NT2/D1 (cell line): ENCODE measurements at regions not wholly inside any gene's neighbourhood (a gene's known extent, or its start where the extent isn't known, plus 50 kb on each side); places are given as distances from the start of the nearest gene placed in this dataset.

Experiments used
- DNase-seq: peaks from one replicate; pipeline ENCODE4 v3.0.0-alpha.2; 2011; ENCODE audit warnings: low read depth, low spot score
- H3K27me3 ChIP-seq: 2 replicates; pipeline ENCODE4 v1.6.0; 2011; ENCODE audit warnings: mild to moderate bottlenecking; ENCODE audit not compliant: insufficient read length, insufficient read depth
- H3K36me3 ChIP-seq: 2 replicates; pipeline ENCODE4 v1.6.1; 2011; ENCODE audit warnings: mild to moderate bottlenecking, low read length, mixed read lengths; ENCODE audit not compliant: insufficient read depth, insufficient read length
- H3K4me1 ChIP-seq: 2 replicates; pipeline ENCODE4 v1.5.1; 2011; ENCODE audit not compliant: insufficient read depth, insufficient read length
- H3K4me3 ChIP-seq: 2 replicates; pipeline ENCODE4 v1.5.1; 2011; ENCODE audit warnings: low read depth; ENCODE audit not compliant: insufficient read length
- H3K9ac ChIP-seq: 2 replicates; pipeline ENCODE4 v1.6.0; 2011; ENCODE audit warnings: low read depth; ENCODE audit not compliant: insufficient read length
- H3K9me3 ChIP-seq: 2 replicates; pipeline ENCODE4 v1.5.1; 2011; ENCODE audit warnings: mild to moderate bottlenecking, low read length; ENCODE audit not compliant: insufficient read depth
- SUZ12 ChIP-seq: IDR thresholded peaks from 2 replicates; pipeline ENCODE4 v1.6.1; 2011; ENCODE audit not compliant: insufficient read length, insufficient read depth; ENCODE audit errors: extremely low read depth
- YY1 ChIP-seq: IDR thresholded peaks from 2 replicates; pipeline ENCODE4 v1.6.1; 2011; ENCODE audit not compliant: insufficient read length, insufficient read depth
- ZNF274 ChIP-seq: IDR thresholded peaks from 2 replicates; pipeline ENCODE4 v1.6.1; 2011; ENCODE audit warnings: mild to moderate bottlenecking, low read depth, low read length

DNA sequence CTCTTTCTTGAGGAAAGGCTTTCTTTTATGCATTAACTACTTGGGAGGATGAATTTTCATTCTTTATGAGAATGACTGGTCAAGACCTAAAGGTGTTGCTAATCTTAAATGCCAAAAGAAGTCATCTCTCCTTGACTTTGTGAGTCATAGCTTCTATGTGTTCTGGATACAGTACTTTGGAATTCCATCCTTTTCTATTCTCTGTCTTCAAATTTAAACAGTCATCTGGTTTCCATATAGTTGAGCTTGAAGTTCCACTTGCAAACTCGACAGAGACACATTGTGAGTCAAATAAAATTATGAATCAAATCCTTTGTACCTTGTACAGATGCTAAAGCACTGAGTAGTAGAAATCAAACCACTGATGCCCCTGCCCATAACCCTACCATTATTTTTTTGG is 271.9 kb upstream of the PMFBP1 start:
- DNase-seq = no peak

GRCh38 chr16:72442385-72443158 is 270.6 kb upstream of the PMFBP1 start:
- Histone ChIP-seq H3K4me1 (no peaks in the 10 kb centered on the region), H3K9me3 (peaks cover 13% of the 10 kb centered on the region), H3K27me3 (no peaks in the 10 kb centered on the region), H3K4me3 (no peak overlapping the region), H3K9ac (no peak overlapping the region), H3K36me3 (no peaks in the 10 kb centered on the region)
- no peak for DNase-seq
- no peak for TF ChIP-seq YY1
- TF ChIP-seq SUZ12 = no peak
- no peak for TF ChIP-seq ZNF274

More for the DNA sequence above, 271.9 kb upstream of the PMFBP1 start:
- no peak for TF ChIP-seq SUZ12
- TF ChIP-seq YY1 = no peak
- TF ChIP-seq ZNF274 = no peak
- Histone ChIP-seq H3K9me3 (peaks cover 16% of the 10 kb centered on the region), H3K9ac (no peak overlapping the region), H3K27me3 (no peaks in the 10 kb centered on the region), H3K36me3 (no peaks in the 10 kb centered on the region), H3K4me1 (no peaks in the 10 kb centered on the region), H3K4me3 (no peak overlapping the region)

- Histone ChIP-seq H3K9me3 (peaks cover 39% of the 10 kb centered on the region), H3K4me3 (no peak overlapping the region), H3K36me3 (no peaks in the 10 kb centered on the region), H3K9ac (no peak overlapping the region), H3K27me3 (no peaks in the 10 kb centered on the region), H3K4me1 (no peaks in the 10 kb centered on the region)
- TF ChIP-seq YY1 (no peak), SUZ12 (no peak), ZNF274 (no peak)
- DNase-seq = no peak
These were observed 265.9 kb upstream of the PMFBP1 start for GRCh38 chr16:72437891-72438290.

- Histone ChIP-seq H3K4me1 (no peaks in the 10 kb centered on the region), H3K9ac (no peak overlapping the region), H3K4me3 (no peak overlapping the region), H3K27me3 (no peaks in the 10 kb centered on the region), H3K9me3 (peaks cover 28% of the 10 kb centered on the region), H3K36me3 (no peaks in the 10 kb centered on the region)
- peak; percentile 3 for DNase-seq
- TF ChIP-seq ZNF274 (no peak), YY1 (no peak), SUZ12 (no peak)
These were observed 262.2 kb upstream of the PMFBP1 start for GRCh38 chr16:72434159-72434558.

DNA sequence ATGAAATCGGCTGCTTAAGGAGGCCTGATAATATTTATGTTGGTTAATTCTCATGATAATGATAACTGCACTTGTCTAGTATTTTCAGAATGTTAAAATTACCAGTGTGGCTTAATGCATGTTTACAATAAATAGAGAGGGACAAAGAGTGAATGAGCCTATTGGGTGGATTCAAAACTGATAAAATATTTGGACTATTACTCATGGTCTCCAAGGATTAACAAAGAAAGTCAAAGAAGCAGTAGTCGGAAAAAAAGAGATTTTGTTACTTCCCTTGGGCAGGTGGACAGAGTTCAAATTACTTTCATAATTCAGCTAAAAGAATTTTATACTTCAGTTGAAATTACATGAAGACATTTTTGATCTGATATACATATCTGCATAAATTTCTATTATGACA is 258.2 kb upstream of the PMFBP1 start:
- Histone ChIP-seq H3K4me1 (no peaks in the 10 kb centered on the region), H3K36me3 (peaks cover 6% of the 10 kb centered on the region), H3K4me3 (no peak overlapping the region), H3K9ac (no peak overlapping the region), H3K9me3 (peaks cover 23% of the 10 kb centered on the region), H3K27me3 (no peaks in the 10 kb centered on the region)
- TF ChIP-seq ZNF274 (no peak), SUZ12 (no peak), YY1 (no peak)
- no peak for DNase-seq

- TF ChIP-seq ZNF274 (no peak), YY1 (no peak), SUZ12 (no peak)
- Histone ChIP-seq H3K4me1 (no peaks in the 10 kb centered on the region), H3K9me3 (peaks cover 22% of the 10 kb centered on the region), H3K9ac (no peak overlapping the region), H3K4me3 (no peak overlapping the region), H3K27me3 (no peaks in the 10 kb centered on the region), H3K36me3 (peaks cover 6% of the 10 kb centered on the region)
- no peak for DNase-seq
These were observed 257.7 kb upstream of the PMFBP1 start for GRCh38 chr16:72429671-72430081.

DNA sequence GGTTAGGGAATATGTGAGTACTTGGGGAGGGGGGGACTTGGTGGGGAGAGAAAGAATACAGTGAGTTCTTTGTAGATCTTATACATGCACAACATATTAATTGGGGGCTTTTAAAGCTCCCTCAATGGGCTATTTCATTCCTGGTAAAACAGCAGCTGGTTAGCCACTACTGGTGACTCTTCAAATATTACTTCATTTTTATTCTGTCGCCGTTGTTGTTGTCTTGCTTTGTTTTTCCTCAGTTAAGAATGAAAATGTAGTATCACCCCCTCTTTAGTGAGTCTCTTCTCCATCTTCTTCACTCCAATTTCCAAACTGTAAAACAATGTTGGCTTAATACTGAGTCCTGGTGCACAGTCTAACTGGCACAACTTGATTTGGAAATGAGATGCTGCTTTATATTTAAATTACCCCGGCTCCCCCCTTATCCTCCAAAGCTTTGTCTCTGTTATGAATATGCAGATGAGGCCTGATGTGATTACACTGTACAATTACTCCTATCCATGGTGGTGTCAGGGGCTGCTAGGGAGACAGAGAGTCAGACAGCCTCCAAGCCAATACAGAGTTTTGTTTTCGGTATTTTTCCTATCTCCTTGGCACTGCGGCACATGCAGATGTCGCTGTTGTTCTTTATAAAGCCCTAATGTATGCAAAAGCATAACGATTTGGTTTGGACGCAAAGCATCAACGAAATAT is 256.9 kb upstream of the PMFBP1 start:
- Histone ChIP-seq H3K9ac (no peak overlapping the region), H3K27me3 (no peaks in the 10 kb centered on the region), H3K4me1 (no peaks in the 10 kb centered on the region)

More for the DNA sequence above, 256.9 kb upstream of the PMFBP1 start:
- H3K36me3 ChIP-seq = peaks cover 6% of the 10 kb centered on the region
- DNase-seq = no peak
- no peak for TF ChIP-seq YY1
- TF ChIP-seq ZNF274 = no peak
- no peak for TF ChIP-seq SUZ12
- H3K9me3 ChIP-seq = peaks cover 22% of the 10 kb centered on the region
- no peak overlapping the region for H3K4me3 ChIP-seq
